GM23338 (cell line): ENCODE measurements at regions not wholly inside any gene's neighbourhood (a gene's known extent, or its start where the extent isn't known, plus 50 kb on each side); places are given as distances from the start of the nearest gene placed in this dataset.

Experiments
- CREB1 ChIP-seq: fragments of 250-450 bp; sonication (Bioruptor Pico); IDR thresholded peaks from 2 replicates; pipeline ENCODE4 v1.5.0; 2020; ENCODE audit warnings: low read depth, mild to moderate bottlenecking, moderate library complexity
- CTCF ChIP-seq, 2 experiments: fragments of 200-600 bp in 1 of 2; sonication (generic) in 1 of 2; conservative IDR thresholded peaks; 2 replicates each; pipeline versions ENCODE4 v1.5.1 to v1.6.1; 2016 to 2017; ENCODE audit warnings: antibody characterized with exemption in 2 of 2, low read depth in 2 of 2, mild to moderate bottlenecking in 2 of 2, moderate library complexity in 1 of 2
- ETS1 ChIP-seq: IDR thresholded peaks from 2 replicates; pipeline ENCODE4 v1.6.1; 2016; ENCODE audit warnings: antibody characterized with exemption
- EZH2 ChIP-seq: fragments of 200-600 bp; sonication (generic); IDR thresholded peaks from one replicate; pipeline ENCODE4 v1.8.0; 2017; ENCODE audit warnings: antibody characterized with exemption, mild to moderate bottlenecking, low read depth; ENCODE audit not compliant: unreplicated experiment
- EZH2phosphoT487 ChIP-seq: fragments of 200-600 bp; sonication (generic); IDR thresholded peaks from one replicate; pipeline ENCODE4 v1.8.1; 2018; ENCODE audit warnings: antibody characterized with exemption; ENCODE audit not compliant: unreplicated experiment
- JUNB ChIP-seq: IDR thresholded peaks from one replicate; pipeline ENCODE4 v1.6.1; 2016; ENCODE audit warnings: antibody characterized with exemption; ENCODE audit not compliant: unreplicated experiment
- NANOG ChIP-seq: IDR thresholded peaks from 2 replicates; pipeline ENCODE4 v1.6.1; 2016; ENCODE audit warnings: antibody characterized with exemption, borderline replicate concordance
- POLR2AphosphoS5 ChIP-seq: IDR thresholded peaks from 2 replicates; pipeline ENCODE4 v1.6.1; 2016; ENCODE audit warnings: antibody characterized with exemption, low read depth
- REST ChIP-seq: IDR thresholded peaks from one replicate; pipeline ENCODE4 v1.6.1; 2018; ENCODE audit warnings: antibody characterized with exemption; ENCODE audit not compliant: unreplicated experiment
- STAT1 ChIP-seq: IDR thresholded peaks from one replicate; pipeline ENCODE4 v1.6.1; 2016; ENCODE audit warnings: antibody characterized with exemption; ENCODE audit not compliant: unreplicated experiment
- ZNF114 ChIP-seq: fragments of 250-450 bp; sonication (Bioruptor Pico); IDR thresholded peaks from 2 replicates; pipeline ENCODE4 v1.5.0; 2020; ENCODE audit warnings: mild to moderate bottlenecking, moderate library complexity
- ZNF331 ChIP-seq: fragments of 250-450 bp; sonication (Bioruptor Pico); IDR thresholded peaks from 2 replicates; pipeline ENCODE4 v1.5.0; 2020; ENCODE audit warnings: low read depth, mild to moderate bottlenecking, moderate library complexity

- TF ChIP-seq CTCF (conservative IDR thresholded peaks at IDR 0.05; ENCODE audit: low read depth in 2 of 2) (no peak), EZH2 (no peak), POLR2AphosphoS5 (no peak), REST (no peak), JUNB (no peak), EZH2phosphoT487 (no peak), CREB1 (CRISPR knock-in tag) (no peak), ZNF331 (CRISPR knock-in tag) (no peak), STAT1 (no peak), ETS1 (no peak), ZNF114 (CRISPR knock-in tag) (no peak), NANOG (no peak)
Observed at GRCh38 chr15:31869686-31870307, 160.5 kb upstream of the CHRNA7 start.
